GM12891 (cell line): ENCODE measurements at regions not wholly inside any gene's neighbourhood (a gene's known extent, or its start where the extent isn't known, plus 50 kb on each side); places are given as distances from the start of the nearest gene placed in this dataset.

Experiments
- DNase-seq: peaks from one replicate; pipeline ENCODE4 v3.0.0; 2011; ENCODE audit warnings: low spot score; ENCODE audit not compliant: insufficient read length
- FAIRE-seq: peaks from 2 replicates; lab custom pipeline; 2011; peaks lifted over from hg19 to GRCh38; lab: Jason Lieb, UNC
- PAX5 ChIP-seq: IDR thresholded peaks from 2 replicates; pipeline ENCODE4 v1.6.1; 2011; ENCODE audit warnings: low read length, moderate library complexity, mild to moderate bottlenecking; ENCODE audit not compliant: insufficient read depth, severe bottlenecking
- POLR2A ChIP-seq: IDR thresholded peaks from 2 replicates; pipeline ENCODE4 v1.6.1; 2011; ENCODE audit warnings: low read depth, low read length, control low read depth
- POLR2AphosphoS5 ChIP-seq: IDR thresholded peaks from 2 replicates; pipeline ENCODE4 v1.6.1; 2011; ENCODE audit warnings: low read depth, low read length, control low read depth
- POU2F2 ChIP-seq: IDR thresholded peaks from 2 replicates; pipeline ENCODE4 v1.6.1; 2011; ENCODE audit warnings: low read depth, mild to moderate bottlenecking, control low read depth, low read length, moderate library complexity
- SPI1 ChIP-seq: IDR thresholded peaks from 2 replicates; pipeline ENCODE4 v1.6.1; 2011; ENCODE audit warnings: low read depth, low read length, control low read depth
- TAF1 ChIP-seq: IDR thresholded peaks from 2 replicates; pipeline ENCODE4 v1.6.1; 2011; ENCODE audit warnings: low read depth, low read length, control low read depth

DNA sequence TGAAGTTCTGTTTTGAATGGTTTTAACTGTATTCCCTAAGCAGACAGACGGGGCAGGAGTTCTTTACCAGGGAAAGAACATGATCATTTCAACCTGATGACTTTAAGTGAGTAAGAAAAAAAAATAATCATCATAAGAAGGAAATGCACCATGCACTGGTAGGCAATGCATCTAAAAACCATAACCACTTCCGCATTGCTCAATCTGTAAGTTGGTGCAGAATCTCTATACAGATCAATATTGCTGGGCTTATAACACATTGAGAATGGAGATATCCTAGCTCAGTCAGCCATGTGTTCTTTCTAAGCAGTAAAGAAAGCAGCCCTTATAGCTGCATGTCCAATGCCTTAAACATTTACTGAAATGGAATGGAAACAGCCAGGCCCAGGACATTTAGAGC, 407.1 kb upstream of the DMAC1 start:
- no peak for DNase-seq
- no peak for TF ChIP-seq SPI1
- TF ChIP-seq PAX5 = no peak
- TF ChIP-seq TAF1 = no peak
- no peak for TF ChIP-seq POLR2AphosphoS5
- TF ChIP-seq POU2F2 = no peak
- no peak for TF ChIP-seq POLR2A
- FAIRE-seq = no peak

DNA sequence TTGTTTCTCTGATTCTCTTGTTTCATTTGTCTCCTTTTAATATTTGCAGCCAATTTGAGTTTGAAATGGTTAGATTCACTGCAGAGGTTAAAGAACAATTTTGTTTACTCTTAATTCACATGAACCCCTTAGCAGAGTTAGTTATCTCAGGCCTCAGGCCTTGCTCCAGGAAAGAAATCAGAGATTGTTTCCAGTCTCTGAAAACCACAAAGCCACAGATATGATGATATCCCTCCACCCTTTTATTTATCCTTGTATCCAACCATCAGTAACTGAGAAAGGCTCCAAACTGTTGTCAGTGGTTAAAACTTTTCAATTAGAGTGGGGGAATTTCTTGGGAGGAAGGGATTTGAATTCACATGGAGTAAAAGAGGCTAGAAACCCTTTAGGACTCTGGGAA, 406.0 kb upstream of the DMAC1 start:
- FAIRE-seq = no peak
- TF ChIP-seq TAF1 (no peak), POLR2A (no peak)
- DNase-seq = no peak

DNA sequence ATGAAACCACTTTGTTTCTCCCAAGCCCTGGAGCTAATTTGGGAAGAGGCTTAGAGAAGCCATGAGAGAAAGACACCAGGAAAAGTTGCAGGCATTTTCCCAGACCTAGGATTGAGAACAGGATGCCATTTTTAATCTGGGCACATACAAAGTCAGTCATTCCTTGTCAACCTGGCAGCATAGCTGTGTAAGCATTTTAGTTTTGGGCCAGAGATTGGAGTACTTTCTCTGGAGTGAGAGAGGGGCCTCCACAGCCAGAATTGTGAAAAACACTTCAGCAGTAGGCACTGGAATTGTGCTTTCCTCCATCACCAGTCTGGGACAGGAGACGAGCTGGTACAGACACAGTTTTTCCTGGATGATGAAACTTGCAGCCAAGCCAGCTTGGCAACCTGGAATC, 390.3 kb upstream of the DMAC1 start:
- DNase-seq (no peak), FAIRE-seq (no peak)
- TF ChIP-seq SPI1 = no peak
- TF ChIP-seq POLR2AphosphoS5 = no peak
- no peak for TF ChIP-seq TAF1
- TF ChIP-seq POU2F2 = no peak
- TF ChIP-seq PAX5 = no peak
- no peak for TF ChIP-seq POLR2A

DNA sequence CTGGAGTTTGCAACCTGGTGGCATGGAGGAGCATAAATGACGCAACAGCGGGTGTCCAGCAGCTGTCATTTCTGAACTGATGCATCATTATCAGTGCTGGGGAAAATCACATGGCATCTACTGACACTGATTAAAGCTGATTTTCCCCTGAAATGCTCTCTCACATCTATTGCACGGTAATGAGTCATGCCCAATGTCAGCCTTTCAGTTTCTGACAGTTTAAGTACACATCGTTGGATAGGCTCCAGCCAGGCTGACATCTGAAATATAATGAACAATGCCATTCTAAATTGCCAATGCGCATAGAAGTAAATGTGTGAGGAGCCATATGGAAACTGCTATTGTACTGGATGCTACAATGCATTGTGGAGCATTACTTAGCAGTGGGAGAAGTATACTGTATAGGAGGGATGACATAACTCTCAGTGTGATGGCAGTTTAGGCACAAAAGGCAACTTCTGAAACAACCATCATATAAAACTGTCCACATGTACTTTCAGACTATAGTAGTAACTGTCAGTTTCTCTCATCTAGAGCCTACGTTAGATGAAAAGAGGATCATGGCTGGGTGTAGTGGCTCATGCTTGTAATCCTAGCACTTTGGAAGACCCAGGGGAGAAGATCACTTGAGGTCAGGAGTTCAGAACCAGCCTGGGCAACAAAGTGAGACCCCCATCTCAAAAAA, 389.3 kb upstream of the DMAC1 start:
- DNase-seq = no peak
- TF ChIP-seq POLR2AphosphoS5 = no peak
- no peak for TF ChIP-seq SPI1
- no peak for TF ChIP-seq TAF1
- TF ChIP-seq POU2F2 = no peak
- TF ChIP-seq POLR2A = no peak
- TF ChIP-seq PAX5 = no peak

DNA sequence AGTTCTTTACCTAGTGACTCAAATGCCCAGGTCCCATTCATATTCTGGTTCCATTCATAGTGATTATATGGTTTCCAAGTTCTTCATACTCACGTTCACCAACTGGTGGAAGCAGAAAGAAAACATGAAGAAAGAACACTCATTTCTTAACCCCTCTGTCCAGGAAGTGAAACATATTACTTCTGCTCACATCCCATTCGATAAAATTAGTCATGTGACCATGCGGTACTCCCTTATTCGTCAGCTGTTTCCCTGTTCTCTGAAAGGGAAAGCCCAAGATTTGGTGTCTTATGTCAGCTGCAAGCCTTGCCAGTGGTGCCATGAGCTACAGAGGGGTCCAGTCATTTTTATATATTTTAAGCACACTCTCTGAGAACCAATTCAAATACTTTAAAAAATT, 387.0 kb upstream of the DMAC1 start:
- no peak for FAIRE-seq
- TF ChIP-seq PAX5 = no peak
- no peak for TF ChIP-seq POU2F2
- DNase-seq = no peak

More for the DNA sequence above, 389.3 kb upstream of the DMAC1 start:
- no peak for FAIRE-seq

DNA sequence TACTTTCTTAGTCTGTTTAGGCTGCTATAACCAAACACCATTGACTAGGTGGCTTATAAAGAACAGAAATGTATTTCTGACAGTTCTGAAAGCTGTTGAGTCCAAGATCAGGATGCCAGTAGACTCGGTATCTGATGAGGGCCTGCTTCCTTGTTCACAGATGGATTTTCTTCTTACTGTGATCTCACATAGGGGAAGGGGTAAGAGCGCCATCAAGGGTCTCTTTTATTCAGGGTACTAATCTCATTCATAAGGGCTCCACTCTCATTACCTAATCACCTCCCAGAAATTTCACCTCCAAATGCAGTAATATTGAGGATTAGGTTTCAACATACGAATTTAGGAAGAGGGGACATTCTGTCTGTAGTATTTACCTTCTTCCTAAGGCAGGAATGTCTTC, 384.0 kb upstream of the DMAC1 start:
- DNase-seq (no peak), FAIRE-seq (no peak)
- no peak for TF ChIP-seq POLR2AphosphoS5

DNA sequence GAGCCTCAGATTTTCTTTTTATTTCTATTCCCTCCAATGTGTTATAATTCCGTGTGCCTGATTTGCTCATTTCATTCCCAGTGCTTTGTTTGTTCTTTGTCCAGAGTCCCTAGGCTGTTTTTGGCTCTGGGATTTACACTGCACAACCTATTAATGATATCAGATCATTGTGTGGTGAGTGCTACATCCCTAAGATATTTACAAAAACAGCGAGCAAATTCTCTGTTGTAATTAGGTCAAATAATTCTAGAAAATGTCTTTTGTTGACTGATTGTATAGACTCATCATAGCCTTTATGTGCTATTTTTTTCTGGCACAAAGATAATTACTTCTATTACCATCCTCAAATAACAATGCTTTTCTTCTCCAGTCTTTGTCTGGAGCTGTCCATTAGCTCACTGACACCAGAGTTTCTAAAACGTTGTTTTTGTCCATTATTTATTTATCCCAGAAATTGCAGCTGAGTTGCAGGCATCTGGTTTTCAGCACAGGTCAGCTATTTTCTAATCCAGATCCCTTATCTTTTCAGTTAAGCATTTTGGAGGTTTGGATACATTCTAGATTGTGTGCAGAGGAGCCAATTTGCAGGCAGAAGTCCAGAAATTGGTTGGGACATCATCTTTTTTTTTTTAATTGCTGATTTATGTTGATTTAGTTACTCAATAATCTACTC, 379.9 kb upstream of the DMAC1 start:
- TF ChIP-seq PAX5 (no peak), TAF1 (no peak), SPI1 (no peak), POLR2A (no peak), POLR2AphosphoS5 (no peak), POU2F2 (no peak)
- DNase-seq (no peak), FAIRE-seq (no peak)

DNA sequence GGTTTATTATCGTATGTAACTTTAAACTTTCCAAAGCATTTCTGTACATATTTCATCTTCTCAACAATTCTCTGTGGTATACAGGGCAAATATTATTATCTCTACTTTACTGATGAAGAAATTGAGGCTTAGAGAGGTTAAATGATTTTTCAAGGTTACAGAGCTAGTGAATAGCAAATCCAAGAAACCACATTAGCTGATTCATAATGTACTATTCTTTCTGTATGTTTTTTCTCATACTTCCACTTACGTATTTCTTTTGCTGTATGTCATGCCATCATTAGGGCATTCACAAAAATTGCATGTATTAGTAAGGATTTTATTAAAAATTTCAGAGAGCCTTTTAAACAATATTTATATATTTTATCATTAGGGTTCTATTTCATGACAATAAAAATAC, 372.4 kb upstream of the DMAC1 start:
- FAIRE-seq = no peak

DNA sequence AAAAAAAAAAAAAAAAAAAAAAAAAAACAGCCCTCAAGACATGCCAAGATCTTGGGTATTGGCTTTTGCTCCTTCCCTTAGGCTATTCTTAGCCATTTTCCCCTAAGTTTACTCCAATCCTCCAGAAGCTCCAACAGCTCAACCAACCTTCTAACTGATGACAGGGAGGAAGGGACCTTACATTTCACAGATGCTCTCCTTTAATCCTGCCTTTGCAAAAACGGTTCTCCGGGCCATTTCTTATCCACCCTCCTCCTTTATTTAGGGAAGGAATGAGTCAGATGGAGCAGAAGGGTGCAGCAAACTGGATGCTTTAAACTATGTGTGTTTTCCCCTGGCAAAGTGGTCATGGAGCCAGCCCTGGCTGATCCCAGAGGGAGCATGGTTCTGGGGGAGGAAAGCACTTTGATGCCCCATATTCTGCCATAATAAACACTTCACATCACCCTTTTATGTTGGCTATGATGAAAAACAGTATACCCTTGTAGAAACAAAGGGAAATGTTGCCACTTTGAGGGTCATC, 369.4 kb upstream of the DMAC1 start:
- FAIRE-seq (no peak), DNase-seq (no peak)
- TF ChIP-seq SPI1 (no peak), POLR2AphosphoS5 (no peak), TAF1 (no peak), PAX5 (no peak), POU2F2 (no peak), POLR2A (no peak)

More for the DNA sequence above, 372.4 kb upstream of the DMAC1 start:
- no peak for DNase-seq
- TF ChIP-seq PAX5 (no peak), POLR2A (no peak), SPI1 (no peak), POU2F2 (no peak), TAF1 (no peak), POLR2AphosphoS5 (no peak)

DNA sequence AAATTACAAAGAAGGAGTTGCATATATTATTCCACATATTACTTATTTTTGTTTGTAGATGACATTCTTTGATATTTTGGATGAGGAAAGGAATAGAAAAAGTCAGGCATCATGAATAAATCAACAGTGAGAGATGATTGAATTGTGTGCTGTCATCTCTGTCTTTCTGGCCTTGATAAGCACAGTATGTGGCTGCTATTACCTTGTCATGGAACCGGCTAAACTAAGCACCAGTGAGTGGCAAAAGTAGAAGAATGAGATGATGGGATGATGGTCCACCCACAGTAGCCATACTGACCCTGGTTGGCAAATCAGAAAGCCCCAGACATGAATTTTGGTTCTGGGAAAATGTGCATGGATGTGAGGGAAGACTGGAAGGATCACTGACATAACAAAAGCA, 361.2 kb upstream of the DMAC1 start:
- no peak for FAIRE-seq
- TF ChIP-seq PAX5 = no peak
- no peak for TF ChIP-seq POU2F2
- TF ChIP-seq SPI1 = no peak
- no peak for TF ChIP-seq POLR2AphosphoS5
- no peak for TF ChIP-seq TAF1
- TF ChIP-seq POLR2A = no peak
- no peak for DNase-seq
